ENCODE measurements at regions not wholly inside any gene's neighbourhood (a gene's known extent, or its start where the extent isn't known, plus 50 kb on each side); places are given as distances from the start of the nearest gene placed in this dataset.

GRCh38 chr1:228939001-228939691, 203.9 kb downstream of the RHOU start:
- no peaks in the 10 kb centered on the region for H3K4me1 ChIP-seq (replicated peaks; ENCODE audit: insufficient read depth)
- no peaks in the 10 kb centered on the region for H3K79me2 ChIP-seq (ENCODE audit: low read depth)
- peaks cover 63% of the 10 kb centered on the region for H3K27me3 ChIP-seq (ENCODE audit: insufficient read depth, low read depth)
- no peak for TF ChIP-seq EZH2 (IDR thresholded peaks at IDR 0.05; ENCODE audit: low read depth)
- TF ChIP-seq, protein P1, sequence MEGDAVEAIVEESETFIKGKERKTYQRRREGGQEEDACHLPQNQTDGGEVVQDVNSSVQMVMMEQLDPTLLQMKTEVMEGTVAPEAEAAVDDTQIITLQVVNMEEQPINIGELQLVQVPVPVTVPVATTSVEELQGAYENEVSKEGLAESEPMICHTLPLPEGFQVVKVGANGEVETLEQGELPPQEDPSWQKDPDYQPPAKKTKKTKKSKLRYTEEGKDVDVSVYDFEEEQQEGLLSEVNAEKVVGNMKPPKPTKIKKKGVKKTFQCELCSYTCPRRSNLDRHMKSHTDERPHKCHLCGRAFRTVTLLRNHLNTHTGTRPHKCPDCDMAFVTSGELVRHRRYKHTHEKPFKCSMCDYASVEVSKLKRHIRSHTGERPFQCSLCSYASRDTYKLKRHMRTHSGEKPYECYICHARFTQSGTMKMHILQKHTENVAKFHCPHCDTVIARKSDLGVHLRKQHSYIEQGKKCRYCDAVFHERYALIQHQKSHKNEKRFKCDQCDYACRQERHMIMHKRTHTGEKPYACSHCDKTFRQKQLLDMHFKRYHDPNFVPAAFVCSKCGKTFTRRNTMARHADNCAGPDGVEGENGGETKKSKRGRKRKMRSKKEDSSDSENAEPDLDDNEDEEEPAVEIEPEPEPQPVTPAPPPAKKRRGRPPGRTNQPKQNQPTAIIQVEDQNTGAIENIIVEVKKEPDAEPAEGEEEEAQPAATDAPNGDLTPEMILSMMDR (conservative IDR thresholded peaks at IDR 0.05): no peak
- H2AFZ ChIP-seq: no peak overlapping the region
- no peaks in the 10 kb centered on the region for H3F3A ChIP-seq (ENCODE audit: insufficient read depth, low read depth)
- CTCF ChIA-PET: no interaction called here
- DNase-seq: no peak
- intact Hi-C loops (cut with micrococcal nuclease; ENCODE audit: unreplicated experiment): no loop called here
- no peak overlapping the region for H3K4me2 ChIP-seq
- POLR2A ChIA-PET (ENCODE audit: unreplicated experiment): no interaction called here
- no TSS peak for BruUV-seq (replicated peaks)
- H3K9me3 ChIP-seq (ENCODE audit: insufficient read depth, low read depth): no peaks in the 10 kb centered on the region
- H3K9me2 ChIP-seq (ENCODE audit: insufficient read depth): no peaks in the 10 kb centered on the region
- H3K36me3 ChIP-seq (ENCODE audit: low read depth): no peaks in the 10 kb centered on the region
- H3K4me3 ChIP-seq: no peak overlapping the region
- H3K27ac ChIP-seq: no peak overlapping the region
- no peaks in the 10 kb centered on the region; the same call in 1 of the 2 replicates for H4K20me1 ChIP-seq (ENCODE audit: insufficient read depth)

DNA sequence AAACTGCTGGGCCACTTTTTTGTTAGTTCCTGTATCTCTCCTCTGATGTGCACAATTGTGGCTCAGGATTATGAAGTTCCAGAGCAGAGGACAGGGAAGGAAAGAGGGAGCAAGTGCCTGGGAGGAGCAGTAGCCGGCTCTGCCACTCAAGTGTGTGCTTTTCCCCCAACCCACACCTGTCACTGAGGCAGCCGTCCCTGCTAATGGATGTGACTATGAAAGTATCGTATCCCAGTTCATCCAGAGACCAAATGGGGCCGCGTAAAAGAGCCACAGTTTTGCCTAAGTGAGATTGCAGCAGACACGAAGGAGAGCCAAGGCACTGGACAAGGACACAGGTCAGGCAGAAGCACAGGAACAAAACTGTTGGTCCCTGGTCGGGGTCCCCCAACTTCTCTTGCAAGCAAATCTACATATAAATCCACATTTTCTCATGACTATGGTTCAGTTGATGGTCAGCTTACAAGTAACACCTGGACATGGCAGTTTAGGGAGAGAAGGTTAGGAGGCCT, 204.7 kb downstream of the RHOU start:
- no TSS peak for BruUV-seq (replicated peaks)
- Histone ChIP-seq H3F3A (ENCODE audit: insufficient read depth, low read depth) (no peaks in the 10 kb centered on the region), H3K4me2 (no peak overlapping the region), H3K4me3 (no peak overlapping the region), H3K27me3 (ENCODE audit: insufficient read depth, low read depth) (peaks cover 65% of the 10 kb centered on the region), H3K4me1 (replicated peaks; ENCODE audit: insufficient read depth) (no peaks in the 10 kb centered on the region), H3K9me2 (ENCODE audit: insufficient read depth) (no peaks in the 10 kb centered on the region), H2AFZ (no peak overlapping the region), H3K79me2 (ENCODE audit: low read depth) (no peaks in the 10 kb centered on the region), H3K9me3 (ENCODE audit: insufficient read depth, low read depth) (peaks cover 3% of the 10 kb centered on the region; the same call in 1 of the 2 replicates), H3K27ac (no peak overlapping the region), H4K20me1 (ENCODE audit: insufficient read depth) (no peaks in the 10 kb centered on the region; the same call in 1 of the 2 replicates), H3K36me3 (ENCODE audit: low read depth) (no peaks in the 10 kb centered on the region)
- no peak for DNase-seq
- intact Hi-C loops (cut with micrococcal nuclease; ENCODE audit: unreplicated experiment): no loop called here
- POLR2A ChIA-PET (ENCODE audit: unreplicated experiment): no interaction called here
- CTCF ChIA-PET: no interaction called here
- TF ChIP-seq EZH2 (IDR thresholded peaks at IDR 0.05; ENCODE audit: low read depth): no peak
- TF ChIP-seq, protein P1 (conservative IDR thresholded peaks at IDR 0.05): no peak

DNA sequence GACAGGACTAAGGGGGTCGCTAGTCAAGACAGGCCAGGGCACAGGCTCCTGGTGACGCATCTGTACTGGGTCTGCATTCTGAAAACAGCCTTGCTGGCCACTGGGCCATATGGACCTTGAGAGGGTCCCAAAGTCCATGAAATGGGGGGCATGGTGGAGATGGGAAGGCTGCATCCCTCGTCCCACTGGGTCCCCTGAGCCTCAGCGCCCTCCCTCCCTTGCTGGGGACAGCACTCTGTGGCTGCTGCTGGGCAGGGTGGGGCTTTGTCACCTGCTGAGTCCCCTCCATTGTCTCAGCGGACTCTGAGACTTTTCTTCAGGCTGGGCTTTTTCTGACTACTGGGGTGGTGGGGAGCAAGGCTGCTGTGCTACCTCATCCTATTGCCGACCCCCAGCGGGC, 205.2 kb downstream of the RHOU start:
- H3K4me2 ChIP-seq: no peak overlapping the region
- no peak overlapping the region for H3K4me3 ChIP-seq
- no peaks in the 10 kb centered on the region for H3K4me1 ChIP-seq (replicated peaks; ENCODE audit: insufficient read depth)
- H3K27ac ChIP-seq: no peak overlapping the region
- TF ChIP-seq EZH2 (IDR thresholded peaks at IDR 0.05; ENCODE audit: low read depth): no peak
- TF ChIP-seq, protein P1 (conservative IDR thresholded peaks at IDR 0.05): no peak
- no peaks in the 10 kb centered on the region for H3K36me3 ChIP-seq (ENCODE audit: low read depth)
- H3K27me3 ChIP-seq (ENCODE audit: insufficient read depth, low read depth): peaks cover 60% of the 10 kb centered on the region
- H4K20me1 ChIP-seq (ENCODE audit: insufficient read depth): no peaks in the 10 kb centered on the region; the same call in 1 of the 2 replicates
- no peaks in the 10 kb centered on the region for H3K79me2 ChIP-seq (ENCODE audit: low read depth)
- DNase-seq: no peak
- no peaks in the 10 kb centered on the region for H3F3A ChIP-seq (ENCODE audit: insufficient read depth, low read depth)
- no peaks in the 10 kb centered on the region for H3K9me2 ChIP-seq (ENCODE audit: insufficient read depth)
- peaks cover 3% of the 10 kb centered on the region; the same call in 1 of the 2 replicates for H3K9me3 ChIP-seq (ENCODE audit: insufficient read depth, low read depth)
- ChIA-PET CTCF (no interaction called here), POLR2A (ENCODE audit: unreplicated experiment) (no interaction called here)
- no TSS peak for BruUV-seq (replicated peaks)
- intact Hi-C loops (cut with micrococcal nuclease; ENCODE audit: unreplicated experiment): no loop called here
- H2AFZ ChIP-seq: no peak overlapping the region

All from PC-9 (cell line).